GM12891 (cell line): ENCODE measurements at regions not wholly inside any gene's neighbourhood (a gene's known extent, or its start where the extent isn't known, plus 50 kb on each side); places are given as distances from the start of the nearest gene placed in this dataset.
"Not testable (repeated sequence)": the region's sequence is repeated elsewhere in the genome, so short reads cannot be mapped to it uniquely, and the experiment has no call there.

Source experiments
- PAX5 ChIP-seq: IDR thresholded peaks from 2 replicates; pipeline ENCODE4 v1.6.1; 2011; ENCODE audit warnings: low read length, moderate library complexity, mild to moderate bottlenecking; ENCODE audit not compliant: insufficient read depth, severe bottlenecking
- POLR2A ChIP-seq: IDR thresholded peaks from 2 replicates; pipeline ENCODE4 v1.6.1; 2011; ENCODE audit warnings: low read depth, low read length, control low read depth
- POLR2AphosphoS5 ChIP-seq: IDR thresholded peaks from 2 replicates; pipeline ENCODE4 v1.6.1; 2011; ENCODE audit warnings: low read depth, low read length, control low read depth
- TAF1 ChIP-seq: IDR thresholded peaks from 2 replicates; pipeline ENCODE4 v1.6.1; 2011; ENCODE audit warnings: low read depth, low read length, control low read depth

DNA sequence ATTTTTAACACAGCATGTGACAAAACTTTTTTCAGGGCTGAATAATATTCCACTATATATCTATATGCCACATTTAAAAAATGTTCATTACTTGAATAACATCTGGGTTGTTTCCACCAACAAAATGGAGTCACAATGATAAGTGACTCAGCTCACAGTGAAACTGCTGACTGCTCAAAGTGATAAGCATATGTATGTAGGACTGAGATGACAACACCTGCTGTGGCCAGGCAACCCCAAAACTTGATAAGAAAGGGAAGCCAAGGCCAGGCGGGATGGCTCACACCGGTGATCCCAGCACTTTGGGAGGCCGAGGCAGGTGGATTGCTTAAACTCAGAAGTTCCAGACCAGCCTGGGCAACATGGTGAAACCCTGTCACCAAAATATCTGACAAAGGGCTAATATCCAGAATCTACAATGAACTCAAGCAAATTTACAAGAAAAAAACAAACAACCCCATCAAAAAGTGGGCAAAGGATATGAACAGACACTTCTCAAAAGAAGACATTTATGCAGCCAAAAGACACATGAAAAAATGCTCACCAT is 99.2 kb upstream of the TERB2 start:
- not testable (repeated sequence) for TF ChIP-seq POLR2A, POLR2AphosphoS5, TAF1, PAX5
